Skeletal muscle tissue (tissue), 3 donors: ENCODE measurements at regions not wholly inside any gene's neighbourhood (a gene's known extent, or its start where the extent isn't known, plus 50 kb on each side); places are given as distances from the start of the nearest gene placed in this dataset.

Experiments used
- H3K27ac ChIP-seq: one replicate; pipeline ENCODE4 v1.7.0; 2013; ENCODE audit warnings: mild to moderate bottlenecking, low read depth, low read length, inconsistent platforms
- H3K27me3 ChIP-seq, 3 donors: one replicate each; pipeline ENCODE4 v1.7.0; 2013; ENCODE audit warnings: low read length in 3 of 3; ENCODE audit not compliant: control insufficient read depth in 3 of 3, insufficient read depth in 3 of 3
- H3K36me3 ChIP-seq, 3 donors: one replicate each; pipeline ENCODE4 v1.7.0; 2013; ENCODE audit warnings: low read length in 3 of 3; ENCODE audit not compliant: control insufficient read depth in 3 of 3, insufficient read depth in 3 of 3
- H3K4me1 ChIP-seq, 3 donors: one replicate each; pipeline ENCODE4 v1.7.0; 2013; ENCODE audit warnings: low read length in 3 of 3, mild to moderate bottlenecking in 3 of 3; ENCODE audit not compliant: control insufficient read depth in 3 of 3, insufficient read depth in 3 of 3
- H3K4me3 ChIP-seq, 3 donors: one replicate each; pipeline ENCODE4 v1.7.0; 2013; ENCODE audit warnings: low read length in 3 of 3
- H3K9ac ChIP-seq, 3 donors: one replicate each; pipeline ENCODE4 v1.7.0; 2013; ENCODE audit warnings: low read length in 3 of 3, mild to moderate bottlenecking in 3 of 3, moderate library complexity in 2 of 3, low read depth in 1 of 3
- H3K9me3 ChIP-seq, 3 donors: one replicate each; pipeline ENCODE4 v1.7.0; 2013; ENCODE audit warnings: low read length in 3 of 3; ENCODE audit not compliant: control insufficient read depth in 3 of 3
- donor health status: Osteomylitis.

- H3K9me3 ChIP-seq: no peaks in the 10 kb centered on the region
- H3K9ac ChIP-seq: no peak overlapping the region
- no peaks in the 10 kb centered on the region for H3K27me3 ChIP-seq
- no peaks in the 10 kb centered on the region for H3K36me3 ChIP-seq
- no peak overlapping the region for H3K4me3 ChIP-seq
- H3K27ac ChIP-seq: no peak overlapping the region
- H3K4me1 ChIP-seq: no peaks in the 10 kb centered on the region
These were observed 97.0 kb upstream of the PREP start for GRCh38 chr6:105499931-105500330.

DNA sequence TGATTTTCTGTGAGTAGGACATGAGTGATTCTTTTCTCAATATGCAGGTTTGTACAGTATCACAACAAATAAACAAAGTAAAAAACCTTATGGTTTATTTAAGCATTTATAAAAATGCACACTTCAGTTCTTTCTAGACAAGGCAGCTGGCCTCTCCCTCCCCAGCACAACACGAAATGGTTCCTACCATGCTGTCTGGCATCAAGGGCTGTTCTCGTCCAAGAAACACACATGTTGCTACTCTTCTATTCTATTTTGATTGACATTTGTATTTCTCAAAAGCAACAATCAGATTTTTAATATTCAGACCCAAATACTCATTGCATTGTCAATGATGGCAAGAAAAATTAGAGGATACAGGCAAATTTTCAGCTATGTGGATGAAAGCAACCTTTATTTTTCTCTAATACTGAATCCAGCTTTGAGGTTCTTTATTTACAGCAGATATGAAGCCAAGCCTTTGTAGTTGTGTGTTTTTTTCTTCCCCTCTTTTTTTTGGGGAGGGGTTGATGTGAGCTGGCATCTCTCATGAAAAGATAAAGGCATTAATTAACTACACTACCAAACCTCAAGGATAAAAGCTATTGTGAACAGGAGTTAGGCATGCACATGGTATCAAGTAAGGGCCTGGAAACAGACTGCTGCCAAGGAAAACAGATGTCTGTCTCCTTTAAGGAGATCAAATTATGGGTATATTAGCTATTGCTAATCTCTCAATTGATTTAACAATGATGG lies 96.4 kb upstream of the PREP start:
- Histone ChIP-seq H3K9ac (no peak overlapping the region), H3K36me3 (no peaks in the 10 kb centered on the region), H3K27me3 (no peaks in the 10 kb centered on the region), H3K27ac (no peak overlapping the region), H3K4me1 (no peaks in the 10 kb centered on the region), H3K9me3 (no peaks in the 10 kb centered on the region), H3K4me3 (no peak overlapping the region)

DNA sequence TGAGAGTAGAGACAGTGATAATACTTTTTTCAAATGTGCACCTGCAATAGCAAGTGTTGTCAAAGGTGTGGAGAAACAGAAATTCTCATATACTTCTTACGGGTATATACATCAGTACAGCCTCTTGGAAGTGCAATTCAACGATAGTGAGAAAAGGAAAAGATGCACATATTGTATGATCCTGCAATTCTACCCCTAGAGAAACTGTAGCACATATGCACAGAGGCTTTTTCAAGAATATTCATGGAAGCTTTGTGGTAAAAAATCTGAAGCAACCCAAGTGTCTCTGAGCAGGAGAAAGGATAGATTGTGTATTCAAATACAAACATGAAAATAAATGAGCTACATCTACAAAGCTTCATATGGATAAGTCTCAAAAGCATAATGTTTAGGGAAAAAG lies 94.7 kb upstream of the PREP start:
- Histone ChIP-seq H3K27ac (no peak overlapping the region), H3K4me3 (no peak overlapping the region), H3K36me3 (no peaks in the 10 kb centered on the region), H3K9ac (no peak overlapping the region), H3K4me1 (peaks cover 3 to 6% (median 4%) of the 10 kb centered on the region in 3 donors), H3K9me3 (no peaks in the 10 kb centered on the region), H3K27me3 (no peaks in the 10 kb centered on the region)

DNA sequence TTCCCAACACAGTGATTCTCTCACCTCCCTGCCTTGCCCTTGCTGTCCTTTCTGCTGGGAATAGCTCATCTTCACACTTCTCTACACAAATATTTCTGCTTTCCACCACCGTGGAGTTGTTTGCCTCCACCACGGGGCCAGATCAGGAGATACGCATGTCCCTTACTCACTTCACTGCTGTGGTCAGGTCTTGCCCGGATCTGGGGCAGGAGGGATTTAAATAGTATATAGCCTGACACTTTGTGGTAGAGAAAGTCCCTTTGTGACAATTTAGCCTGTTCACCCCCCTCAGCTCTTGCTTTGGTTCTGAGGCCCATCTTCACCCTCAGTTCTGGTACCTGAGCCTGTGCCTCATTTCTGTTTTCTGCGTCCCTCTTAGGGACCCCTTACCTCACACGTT lies 92.6 kb upstream of the PREP start:
- no peak overlapping the region for H3K9ac ChIP-seq
- H3K9me3 ChIP-seq: no peaks in the 10 kb centered on the region
- no peaks in the 10 kb centered on the region for H3K36me3 ChIP-seq
- peaks cover 3 to 6% (median 6%) of the 10 kb centered on the region in 3 donors for H3K4me1 ChIP-seq
- no peak overlapping the region for H3K27ac ChIP-seq
- no peaks in the 10 kb centered on the region for H3K27me3 ChIP-seq
- H3K4me3 ChIP-seq: no peak overlapping the region

DNA sequence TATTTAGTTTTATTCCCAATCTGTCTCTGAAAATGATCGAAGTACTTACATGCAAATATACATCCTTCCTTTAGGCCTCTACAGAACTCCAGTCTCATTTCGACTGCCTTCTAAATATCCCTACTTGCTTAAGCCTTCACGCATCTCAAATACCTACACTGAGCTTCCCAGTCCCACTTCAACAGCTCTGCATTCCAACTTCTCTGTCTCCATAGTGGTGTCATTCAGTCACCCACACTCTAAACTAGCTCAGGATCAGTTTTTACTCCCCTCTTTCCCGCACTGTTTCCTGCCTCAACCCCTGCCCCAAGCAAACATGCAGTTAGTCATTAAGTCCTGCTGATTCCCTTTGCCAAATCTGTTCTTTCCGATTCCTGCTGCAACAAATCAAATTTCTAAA lies 91.8 kb upstream of the PREP start:
- no peak overlapping the region for H3K4me3 ChIP-seq
- no peak overlapping the region for H3K9ac ChIP-seq
- H3K9me3 ChIP-seq: no peaks in the 10 kb centered on the region
- no peak overlapping the region for H3K27ac ChIP-seq
- H3K27me3 ChIP-seq: no peaks in the 10 kb centered on the region
- no peaks in the 10 kb centered on the region for H3K36me3 ChIP-seq
- H3K4me1 ChIP-seq: peaks cover 3 to 6% (median 6%) of the 10 kb centered on the region in 3 donors

DNA sequence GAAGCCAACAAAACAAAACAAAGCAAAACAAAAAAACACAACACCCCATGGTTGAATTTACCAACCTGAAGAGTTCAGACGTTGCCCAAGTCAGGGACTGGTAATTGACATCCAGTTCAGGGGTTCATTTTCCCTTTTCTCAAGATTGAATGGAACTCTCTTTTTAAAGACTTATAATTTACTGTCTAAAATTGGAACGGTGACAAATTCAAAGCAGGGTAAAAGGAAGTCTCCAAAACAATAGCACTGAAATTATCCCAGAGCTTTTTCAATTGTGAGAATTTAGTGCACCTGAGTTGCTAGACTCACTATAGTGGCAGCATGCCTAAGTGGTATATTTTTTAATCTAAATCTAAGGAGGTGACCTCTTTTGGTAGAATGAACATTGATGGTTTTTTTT lies 90.9 kb upstream of the PREP start:
- no peaks in the 10 kb centered on the region for H3K27me3 ChIP-seq
- no peaks in the 10 kb centered on the region for H3K36me3 ChIP-seq
- H3K9me3 ChIP-seq: no peaks in the 10 kb centered on the region
- peaks cover 3 to 12% (median 6%) of the 10 kb centered on the region in 3 donors for H3K4me1 ChIP-seq
- H3K9ac ChIP-seq: no peak overlapping the region
- no peak overlapping the region for H3K27ac ChIP-seq
- no peak overlapping the region for H3K4me3 ChIP-seq

GRCh38 chr6:105492706-105493673 lies 90.1 kb upstream of the PREP start:
- H3K9me3 ChIP-seq: no peaks in the 10 kb centered on the region
- H3K27ac ChIP-seq: no peak overlapping the region
- H3K9ac ChIP-seq: no peak overlapping the region
- no peaks in the 10 kb centered on the region for H3K36me3 ChIP-seq
- no peaks in the 10 kb centered on the region for H3K27me3 ChIP-seq
- peaks cover 3 to 14% (median 6%) of the 10 kb centered on the region in 3 donors for H3K4me1 ChIP-seq
- no peak overlapping the region for H3K4me3 ChIP-seq

GRCh38 chr6:105489216-105489530 lies 86.3 kb upstream of the PREP start:
- Histone ChIP-seq H3K9ac (no peak overlapping the region), H3K27ac (no peak overlapping the region), H3K4me3 (no peak overlapping the region), H3K4me1 (peaks cover 3 to 14% (median 6%) of the 10 kb centered on the region in 3 donors), H3K36me3 (no peaks in the 10 kb centered on the region), H3K9me3 (no peaks in the 10 kb centered on the region), H3K27me3 (no peaks in the 10 kb centered on the region)

- no peaks in the 10 kb centered on the region for H3K27me3 ChIP-seq
- H3K4me1 ChIP-seq: peaks cover 3 to 14% (median 6%) of the 10 kb centered on the region in 3 donors
- no peak overlapping the region for H3K9ac ChIP-seq
- no peak overlapping the region for H3K27ac ChIP-seq
- H3K9me3 ChIP-seq: no peaks in the 10 kb centered on the region
- H3K36me3 ChIP-seq: no peaks in the 10 kb centered on the region
- peak overlapping the region in 1 of 3 donors; percentile 16 for H3K4me3 ChIP-seq
These were observed 85.8 kb upstream of the PREP start for GRCh38 chr6:105488516-105489215.
